ENCODE measurements at regions not wholly inside any gene's neighbourhood (a gene's known extent, or its start where the extent isn't known, plus 50 kb on each side); places are given as distances from the start of the nearest gene placed in this dataset.

- DNase-seq (ENCODE audit: low spot score), result no peak
Observed at GRCh38 chr2:236799391-236800026, 229.9 kb downstream of the ACKR3 start.

GRCh38 chr2:236802862-236803261 is 233.2 kb downstream of the ACKR3 start:
- no peak for DNase-seq (ENCODE audit: low spot score)

DNA sequence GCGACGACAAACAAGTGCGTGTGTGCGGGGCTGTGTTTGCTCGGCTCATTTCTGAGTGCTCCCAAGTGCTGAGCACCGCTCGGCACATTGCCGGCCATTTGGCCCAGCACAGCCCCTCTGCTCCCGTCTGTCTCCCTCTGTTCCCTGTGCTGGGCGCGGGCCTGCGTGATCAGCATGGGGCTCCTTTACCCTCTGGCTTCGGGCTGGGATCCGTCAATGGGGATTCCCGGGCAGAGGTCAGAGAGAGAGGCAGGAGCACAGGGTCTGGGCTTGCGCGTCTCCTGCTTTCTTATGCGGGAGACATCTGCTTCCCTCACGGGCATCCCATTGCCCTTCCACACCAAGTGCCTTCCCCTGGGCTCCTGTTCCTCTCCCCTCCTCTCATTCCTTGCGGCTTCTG is 234.0 kb downstream of the ACKR3 start:
- no peak for DNase-seq (ENCODE audit: low spot score)

- no peak for DNase-seq (ENCODE audit: low spot score)
Observed at GRCh38 chr2:236805800-236806531, 236.3 kb downstream of the ACKR3 start.

GRCh38 chr2:236809716-236810115 is 240.1 kb downstream of the ACKR3 start:
- no peak for DNase-seq (ENCODE audit: low spot score)

DNA sequence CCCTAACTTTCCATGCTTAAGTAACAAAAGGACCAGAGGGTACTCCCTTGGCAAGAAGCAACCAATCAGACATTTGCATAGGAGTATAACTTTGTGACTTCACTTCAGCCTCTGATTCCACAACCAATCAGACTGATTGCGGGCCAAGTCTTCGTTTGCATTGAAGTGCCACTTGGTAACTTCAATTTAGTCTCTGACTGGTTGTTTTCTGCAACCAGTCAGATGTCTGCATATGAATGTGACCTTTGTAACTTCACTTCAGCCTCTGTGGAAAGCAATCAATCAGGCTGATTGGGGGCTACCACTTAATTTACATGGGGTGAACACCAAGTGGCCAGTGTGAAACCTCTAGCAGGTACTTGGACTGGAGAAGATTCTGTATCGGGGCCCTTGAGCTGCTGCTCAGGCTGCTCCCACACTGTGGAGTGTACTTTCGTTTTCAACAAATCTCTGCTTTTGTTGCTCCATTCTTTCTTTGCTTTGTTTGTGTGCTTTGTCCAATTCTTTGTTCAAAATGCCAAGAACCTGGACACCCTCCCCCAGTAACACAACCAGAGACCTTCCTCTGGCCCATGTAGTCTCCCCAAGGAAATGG is 241.5 kb downstream of the ACKR3 start:
- no peak for DNase-seq (ENCODE audit: low spot score)

DNA sequence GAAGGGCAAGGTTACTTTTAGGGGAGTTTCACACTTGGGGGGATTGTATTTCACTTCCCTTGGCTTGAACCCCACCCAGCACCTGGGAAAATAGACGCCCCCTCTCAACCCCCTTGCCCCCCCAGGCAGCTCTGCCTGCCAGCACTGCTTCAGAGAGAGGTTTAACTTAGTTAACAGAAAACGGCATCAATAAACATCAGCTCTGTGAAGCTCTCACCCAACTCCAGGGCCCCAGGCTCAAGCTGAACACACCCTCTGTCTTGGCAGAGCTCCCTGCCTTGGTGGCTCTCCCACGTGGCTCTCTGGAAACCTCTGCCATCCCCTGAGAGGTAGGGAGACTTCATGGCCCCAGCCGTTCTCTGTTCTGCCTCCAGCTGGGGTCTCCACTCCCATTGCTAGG is 244.1 kb downstream of the ACKR3 start:
- DNase-seq (ENCODE audit: low spot score), result no peak

- no peak for DNase-seq (ENCODE audit: low spot score)
Observed at GRCh38 chr2:236814593-236814992, 245.0 kb downstream of the ACKR3 start.

DNA sequence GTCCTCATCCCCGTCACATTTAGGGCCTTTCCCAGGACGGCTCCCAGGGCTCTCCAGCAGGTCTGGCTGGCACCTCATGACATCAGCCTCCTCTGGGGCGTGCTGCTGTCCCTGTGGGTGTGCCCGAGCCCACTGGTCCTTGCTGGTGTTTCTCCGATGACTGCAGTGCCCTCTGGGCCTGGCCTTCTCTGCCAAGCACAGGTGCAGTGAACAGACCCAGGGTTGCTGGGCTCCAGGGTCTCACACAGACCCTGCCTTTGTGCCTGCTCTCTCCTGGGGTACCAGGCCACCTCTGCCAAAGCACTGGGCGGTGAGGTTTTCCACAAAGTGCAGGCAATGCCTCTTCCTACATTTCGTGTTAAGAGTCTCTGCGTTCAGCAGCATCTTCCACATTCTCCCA is 246.1 kb downstream of the ACKR3 start:
- DNase-seq (ENCODE audit: low spot score), result no peak

GRCh38 chr2:236816197-236817170 is 246.9 kb downstream of the ACKR3 start:
- DNase-seq (ENCODE audit: low spot score), result no peak

- no peak for DNase-seq (ENCODE audit: low spot score)
Observed at GRCh38 chr2:236818281-236819045, 248.8 kb downstream of the ACKR3 start.

GRCh38 chr2:236819275-236820002 is 249.8 kb downstream of the ACKR3 start:
- DNase-seq (ENCODE audit: low spot score), result no peak

- no peak for DNase-seq (ENCODE audit: low spot score)
Observed at GRCh38 chr2:236820763-236821344, 251.2 kb downstream of the ACKR3 start.

DNA sequence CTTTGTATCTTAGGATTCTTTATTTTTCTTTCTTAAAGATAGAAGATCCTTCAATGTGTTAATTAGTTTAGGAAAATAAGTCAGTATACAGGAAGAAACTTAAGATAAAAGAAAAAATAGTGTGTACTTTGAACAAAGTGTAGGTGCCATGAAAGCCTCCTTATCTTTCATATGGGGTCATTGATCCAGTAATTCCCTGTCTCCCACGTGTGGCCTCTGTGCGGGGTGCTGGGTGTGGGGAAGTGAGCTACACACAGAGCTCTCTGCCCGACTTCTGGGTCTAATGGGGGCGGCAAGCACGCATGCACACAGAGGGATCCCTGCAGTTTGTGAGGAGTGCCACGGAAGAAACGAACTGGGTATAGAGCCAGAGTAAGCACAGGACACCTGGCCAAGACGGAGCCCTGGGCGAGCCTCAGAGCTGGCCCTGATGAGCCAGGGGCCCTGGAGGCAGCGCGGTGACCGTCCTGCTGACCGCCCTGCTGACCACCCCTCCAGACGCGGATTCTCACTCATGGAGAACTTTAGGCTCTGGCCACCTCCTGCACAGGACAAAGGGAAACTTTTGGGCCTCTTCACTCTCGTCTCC is 253.5 kb downstream of the ACKR3 start:
- DNase-seq (ENCODE audit: low spot score), result no peak

GRCh38 chr2:236823963-236824362 is 254.3 kb downstream of the ACKR3 start:
- DNase-seq (ENCODE audit: low spot score), result no peak

- DNase-seq (ENCODE audit: low spot score), result no peak
Observed at GRCh38 chr2:236824836-236825235, 255.2 kb downstream of the ACKR3 start.

DNA sequence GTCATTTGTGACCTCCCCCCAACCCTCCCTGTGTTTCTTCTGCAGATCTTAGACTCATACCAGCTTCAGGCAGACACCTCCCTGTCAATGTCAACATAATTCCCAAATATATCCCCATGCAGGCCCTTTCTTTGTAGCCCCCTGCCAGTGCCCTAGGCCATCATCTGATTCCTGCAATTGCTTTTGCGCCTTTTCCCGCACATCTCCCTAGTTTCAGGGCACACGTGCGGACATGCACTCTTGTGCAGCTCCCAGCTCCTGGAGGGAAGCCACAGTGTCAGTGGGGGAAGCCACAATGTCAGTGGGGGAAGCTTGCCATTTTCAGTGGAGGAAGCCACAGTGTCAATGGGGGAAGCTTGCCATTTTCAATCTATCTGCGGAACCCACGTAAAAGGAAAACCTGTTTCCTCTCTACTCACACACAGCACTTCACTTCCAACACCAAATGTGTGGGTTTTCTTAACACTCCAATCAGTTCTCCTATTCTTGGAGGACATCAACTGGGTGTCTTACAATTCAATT is 256.4 kb downstream of the ACKR3 start:
- no peak for DNase-seq (ENCODE audit: low spot score)

- peak; percentile 33 for DNase-seq (ENCODE audit: low spot score)
Observed at GRCh38 chr2:236826606-236827156, 257.1 kb downstream of the ACKR3 start.

DNA sequence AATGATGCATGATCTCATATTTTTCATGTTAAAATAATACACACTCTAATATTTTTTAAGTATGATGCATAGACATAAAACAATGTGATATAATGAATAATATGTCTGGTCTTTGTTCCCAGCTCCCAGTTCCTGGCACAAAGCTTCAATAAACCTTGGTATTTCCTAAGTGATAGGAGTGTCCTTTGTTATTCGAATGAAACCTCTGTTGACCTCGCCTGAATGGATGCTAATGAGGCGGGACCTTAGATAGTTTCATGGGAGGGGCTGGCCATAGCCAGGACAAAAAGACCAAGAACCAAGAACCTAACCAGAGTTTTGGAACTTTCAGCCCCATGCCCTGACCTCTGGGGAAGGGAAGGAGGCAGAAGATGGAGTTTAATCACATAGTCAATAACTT is 257.7 kb upstream of the COPS8 start:
- DNase-seq (ENCODE audit: low spot score), result no peak
